GM12892 (cell line): ENCODE measurements at regions not wholly inside any gene's neighbourhood (a gene's known extent, or its start where the extent isn't known, plus 50 kb on each side); places are given as distances from the start of the nearest gene placed in this dataset.

ENCODE experiments used
- POLR2A ChIP-seq: IDR thresholded peaks from 2 replicates; pipeline ENCODE4 v1.6.1; 2011; ENCODE audit warnings: low read depth, low read length, control low read depth
- POLR2AphosphoS5 ChIP-seq: IDR thresholded peaks from 2 replicates; pipeline ENCODE4 v1.6.1; 2011; ENCODE audit warnings: low read depth, low read length, control low read depth
- TAF1 ChIP-seq: IDR thresholded peaks from 2 replicates; pipeline ENCODE4 v1.6.1; 2011; ENCODE audit warnings: low read depth, mild to moderate bottlenecking, control low read depth, low read length, borderline replicate concordance

DNA sequence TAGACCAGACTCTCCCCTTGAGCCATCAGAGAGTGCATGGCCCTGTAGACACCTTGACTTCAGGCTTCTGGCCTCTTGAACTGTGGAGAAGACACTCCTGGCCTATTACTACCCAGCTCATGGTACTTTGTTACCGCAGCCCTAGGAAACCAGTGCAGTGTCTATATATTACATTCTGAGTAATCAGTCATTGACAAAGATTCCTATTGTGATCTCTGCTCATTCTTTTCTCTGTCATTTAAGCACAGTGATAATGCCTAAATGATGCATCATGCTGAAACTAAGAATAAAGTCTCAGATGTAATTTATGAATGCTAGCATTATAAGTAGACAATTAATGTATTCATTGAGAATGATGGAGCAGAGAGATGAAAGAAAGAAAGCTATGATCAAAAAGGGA lies 603.5 kb downstream of the SOCS6 start:
- no peak for TF ChIP-seq POLR2A
- TF ChIP-seq POLR2AphosphoS5: no peak
- no peak for TF ChIP-seq TAF1
